IMR-90 (cell line): ENCODE measurements at regions not wholly inside any gene's neighbourhood (a gene's known extent, or its start where the extent isn't known, plus 50 kb on each side); places are given as distances from the start of the nearest gene placed in this dataset.

ENCODE experiments used
- BHLHE40 ChIP-seq: fragments of 150-350 bp; IDR thresholded peaks from 2 replicates; pipeline ENCODE4 v1.6.1; 2016; ENCODE audit warnings: mild to moderate bottlenecking, low read depth, low read length
- CEBPB ChIP-seq: IDR thresholded peaks from 2 replicates; pipeline ENCODE4 v1.6.1; 2012; ENCODE audit warnings: low read depth, low read length, improper control_type of control experiment
- CHD1 ChIP-seq: IDR thresholded peaks from 2 replicates; pipeline ENCODE4 v1.6.1; 2012; ENCODE audit warnings: low read depth, low read length, improper control_type of control experiment
- CTCF ChIP-seq: conservative IDR thresholded peaks from 2 replicates; pipeline ENCODE4 v1.5.1; 2012; ENCODE audit warnings: mild to moderate bottlenecking, low read depth, low read length, improper control_type of control experiment
- ELK1 ChIP-seq: fragments of 150-350 bp; IDR thresholded peaks from 2 replicates; pipeline ENCODE4 v1.6.1; 2016; ENCODE audit warnings: low read depth, mild to moderate bottlenecking, low read length, moderate library complexity, borderline replicate concordance
- MAFK ChIP-seq: IDR thresholded peaks from 2 replicates; pipeline ENCODE4 v1.6.1; 2012; ENCODE audit warnings: low read depth, low read length, improper control_type of control experiment
- MAZ ChIP-seq: IDR thresholded peaks from 2 replicates; pipeline ENCODE4 v1.6.1; 2012; ENCODE audit warnings: low read depth, mild to moderate bottlenecking, low read length, improper control_type of control experiment, moderate library complexity, borderline replicate concordance
- MXI1 ChIP-seq: IDR thresholded peaks from 2 replicates; pipeline ENCODE4 v1.6.1; 2012; ENCODE audit warnings: low read depth, mild to moderate bottlenecking, low read length, moderate library complexity, borderline replicate concordance
- POLR2A ChIP-seq: IDR thresholded peaks from 2 replicates; pipeline ENCODE4 v1.6.1; 2012; ENCODE audit warnings: mild to moderate bottlenecking, low read depth, low read length
- RAD21 ChIP-seq: IDR thresholded peaks from 2 replicates; pipeline ENCODE4 v1.6.1; 2012; ENCODE audit warnings: low read length, improper control_type of control experiment
- RCOR1 ChIP-seq: IDR thresholded peaks from 2 replicates; pipeline ENCODE4 v1.6.1; 2012; ENCODE audit warnings: mild to moderate bottlenecking, low read length, improper control_type of control experiment; ENCODE audit not compliant: insufficient replicate concordance
- RFX5 ChIP-seq: IDR thresholded peaks from 2 replicates; pipeline ENCODE4 v1.8.0; 2012; ENCODE audit warnings: low read depth, mild to moderate bottlenecking, low read length, moderate library complexity
- SMC3 ChIP-seq: fragments of 150-350 bp; IDR thresholded peaks from 2 replicates; pipeline ENCODE4 v1.6.1; 2016; ENCODE audit warnings: low read depth, mild to moderate bottlenecking, antibody characterized with exemption, low read length, moderate library complexity
- USF2 ChIP-seq: fragments of 150-350 bp; IDR thresholded peaks from 2 replicates; pipeline ENCODE4 v1.6.1; 2017; ENCODE audit warnings: mild to moderate bottlenecking, antibody characterized with exemption, low read length, low read depth

GRCh38 chr3:32046102-32046501 is 60.3 kb upstream of the GPD1L start:
- TF ChIP-seq CTCF (no peak), POLR2A (no peak), CHD1 (no peak), RAD21 (no peak), SMC3 (no peak), MXI1 (no peak), RCOR1 (no peak), MAZ (no peak), CEBPB (no peak), ELK1 (no peak), BHLHE40 (no peak), USF2 (no peak), MAFK (peak; percentile 38), RFX5 (no peak)
